ENCODE measurements at regions not wholly inside any gene's neighbourhood (a gene's known extent, or its start where the extent isn't known, plus 50 kb on each side); places are given as distances from the start of the nearest gene placed in this dataset.

DNA sequence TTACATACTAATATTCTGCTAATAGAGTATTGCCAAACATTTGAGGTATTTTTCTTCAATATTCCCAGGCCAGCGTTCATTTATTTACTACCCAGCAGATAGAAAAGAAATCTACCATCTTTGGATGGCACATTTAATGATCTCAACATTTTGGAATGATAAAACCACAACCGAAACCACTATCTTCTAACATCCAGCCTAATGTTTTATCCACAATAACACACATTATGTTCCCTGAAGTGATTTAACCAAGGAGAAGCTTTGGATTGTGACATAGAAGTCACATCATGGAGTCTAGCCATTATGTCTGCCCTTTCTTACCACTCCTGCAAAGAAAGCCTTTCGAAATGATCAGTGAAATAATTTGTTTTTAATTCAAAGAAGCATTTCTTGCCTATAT, 497.1 kb upstream of the PLXNA2 start:
- DNase-seq, result no peak

DNA sequence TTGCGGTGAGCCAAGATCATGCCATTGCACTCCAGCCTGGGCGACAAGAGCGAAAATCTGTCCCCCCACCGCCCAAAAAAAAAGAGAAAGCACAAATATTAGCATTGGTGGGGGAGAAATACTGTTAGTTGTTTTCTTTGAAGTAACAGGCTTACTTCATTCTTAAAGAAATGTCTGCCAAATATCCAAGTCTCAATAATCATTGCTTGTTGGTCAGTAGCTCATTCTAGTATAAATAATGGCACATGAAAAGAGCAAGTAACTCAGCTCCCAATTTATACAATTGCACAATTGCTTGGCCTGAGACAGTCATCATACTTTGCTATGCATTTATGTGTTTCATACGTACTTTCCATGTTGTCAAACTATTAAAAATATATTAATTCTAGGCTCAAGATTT, 499.2 kb upstream of the PLXNA2 start:
- no peak for DNase-seq

DNA sequence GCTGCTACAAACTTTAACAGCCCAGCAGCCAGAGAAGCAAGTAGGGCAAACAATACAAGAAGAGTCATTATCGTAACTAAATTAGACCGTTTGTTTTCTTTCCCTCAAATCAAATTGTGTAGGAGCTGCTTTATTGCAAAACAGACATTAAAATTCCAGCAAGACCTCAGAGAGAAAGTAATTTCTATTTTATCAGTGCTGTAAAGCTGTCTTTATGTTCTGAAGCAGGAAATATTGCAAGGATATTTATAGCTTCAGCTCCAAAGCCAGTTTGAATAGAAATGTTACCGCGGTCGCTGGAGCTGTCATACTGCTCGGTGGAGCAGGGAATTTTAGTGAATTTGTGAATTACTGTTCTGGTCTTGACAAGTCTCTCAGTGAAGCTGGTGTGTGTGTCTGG, 503.8 kb upstream of the PLXNA2 start:
- DNase-seq, result no peak

DNA sequence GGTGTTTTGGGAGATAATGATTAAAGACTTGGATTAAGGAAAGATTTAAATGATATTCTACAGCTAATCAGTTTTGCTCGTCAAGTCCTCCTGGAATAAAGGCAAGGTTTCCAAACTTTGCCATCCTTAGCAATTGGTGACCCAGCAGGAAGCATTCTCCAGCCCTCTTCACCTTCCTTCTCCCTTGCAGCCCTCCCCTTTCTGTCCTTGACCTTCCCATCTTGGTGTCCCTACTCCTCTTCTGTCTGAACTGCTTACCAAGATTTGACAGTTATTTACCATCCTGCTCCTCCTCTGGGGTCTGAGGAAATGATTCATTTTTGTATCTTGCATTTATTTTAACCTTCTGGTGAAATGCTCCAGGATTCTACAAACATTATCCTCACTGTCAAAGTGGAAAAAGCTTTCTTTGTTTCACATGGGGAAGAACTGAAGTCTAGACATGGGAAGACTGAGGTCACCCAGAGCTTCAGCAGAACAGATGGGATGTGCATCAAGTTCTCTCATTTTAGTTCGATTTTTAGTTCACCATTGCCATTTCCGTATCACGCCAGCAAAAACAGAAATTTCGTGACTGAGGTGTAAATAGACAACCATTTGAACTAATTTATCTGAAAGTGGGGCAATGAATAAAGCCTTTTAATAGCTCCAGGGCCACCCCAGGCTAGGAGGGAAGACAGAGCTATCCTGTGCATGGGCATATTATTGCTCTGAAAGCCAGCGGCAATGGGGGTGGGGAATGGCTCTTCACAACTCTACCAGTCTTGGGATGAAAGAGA, 504.4 kb upstream of the PLXNA2 start:
- no peak for DNase-seq

DNA sequence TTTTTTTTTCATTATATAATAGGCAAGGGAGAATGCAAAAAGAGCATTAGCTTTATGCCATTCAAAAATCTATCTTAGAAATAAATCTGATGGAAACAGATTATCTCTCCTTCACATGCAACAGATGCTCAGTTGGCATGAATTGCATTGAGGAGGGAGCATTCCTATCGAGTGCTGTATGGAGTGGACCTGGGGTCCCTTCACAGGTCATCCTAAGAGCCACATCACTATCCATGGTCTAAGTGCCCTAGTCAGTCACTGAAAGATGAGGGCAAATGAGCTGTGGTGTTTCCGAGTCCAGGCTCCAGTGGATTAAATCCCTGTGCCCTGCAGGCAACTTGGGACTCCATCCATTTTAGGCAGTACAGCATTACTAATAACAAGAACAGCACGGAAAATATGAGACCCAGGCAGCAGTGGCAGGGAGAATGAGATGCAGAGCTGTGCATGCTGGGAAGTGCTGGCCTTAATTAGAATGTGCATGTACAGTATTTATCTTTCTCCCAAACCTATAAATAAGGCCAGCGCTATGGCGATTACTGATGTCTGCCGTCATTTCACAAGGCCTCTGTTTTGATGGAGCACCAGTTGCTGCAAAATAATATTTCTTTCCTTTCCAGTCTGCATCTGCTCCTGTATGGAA, 512.3 kb upstream of the PLXNA2 start:
- no peak for DNase-seq

DNA sequence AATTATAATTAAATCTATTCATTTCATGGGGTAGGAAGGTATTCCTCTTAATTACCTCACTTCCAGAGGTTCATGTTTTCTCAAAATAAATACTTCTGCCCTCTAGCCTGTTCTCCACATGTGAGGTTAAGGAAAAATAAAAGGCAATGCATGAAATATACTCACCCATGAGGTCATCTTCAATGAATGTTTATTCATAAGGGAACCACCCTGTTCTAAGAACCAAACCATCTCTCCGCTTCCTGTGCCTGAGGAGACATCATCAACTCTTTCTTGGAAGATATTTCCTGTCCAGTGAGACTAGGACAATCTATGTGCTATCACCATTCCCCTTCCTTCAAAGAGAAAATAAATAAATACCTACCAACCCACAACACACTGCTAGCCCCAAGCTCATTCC, 513.7 kb upstream of the PLXNA2 start:
- no peak for DNase-seq

DNA sequence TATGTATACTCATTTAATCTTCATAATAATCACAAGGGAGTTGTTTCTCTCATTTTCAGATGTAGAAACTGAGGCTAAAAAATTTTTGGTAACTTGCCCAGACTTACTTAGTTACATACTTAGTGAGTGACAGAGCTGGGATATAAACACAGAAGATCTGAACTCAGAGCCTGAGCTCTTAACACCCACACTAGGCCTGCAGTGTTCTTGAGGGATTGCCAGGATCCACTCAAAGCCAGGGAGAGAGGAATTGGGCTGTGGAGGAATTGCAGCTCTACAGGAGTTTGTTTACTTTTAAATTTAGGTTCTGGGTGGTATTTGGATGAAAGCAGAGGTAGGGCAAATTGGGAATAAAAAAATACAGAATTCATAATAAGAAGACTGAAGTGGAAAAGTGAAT, 515.1 kb upstream of the PLXNA2 start:
- DNase-seq, result no peak

DNA sequence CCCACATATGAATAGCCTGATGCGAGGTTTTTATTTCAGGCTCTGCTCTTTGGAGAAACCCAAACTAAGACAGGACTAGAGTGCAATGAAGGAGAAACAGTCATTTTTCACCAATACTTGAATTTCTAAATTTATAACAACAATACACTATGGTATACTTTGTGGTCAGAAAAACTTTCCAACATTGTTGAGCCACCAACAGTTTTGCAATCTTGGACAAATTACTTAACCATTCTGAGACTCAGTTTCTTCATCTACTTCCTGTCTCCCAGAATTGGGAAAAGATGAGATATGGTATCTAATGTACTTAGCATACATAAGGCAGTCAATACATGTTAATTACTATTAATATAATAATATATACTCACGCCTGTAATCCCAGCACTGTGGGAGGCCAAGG, 519.8 kb upstream of the PLXNA2 start:
- DNase-seq, result no peak

DNA sequence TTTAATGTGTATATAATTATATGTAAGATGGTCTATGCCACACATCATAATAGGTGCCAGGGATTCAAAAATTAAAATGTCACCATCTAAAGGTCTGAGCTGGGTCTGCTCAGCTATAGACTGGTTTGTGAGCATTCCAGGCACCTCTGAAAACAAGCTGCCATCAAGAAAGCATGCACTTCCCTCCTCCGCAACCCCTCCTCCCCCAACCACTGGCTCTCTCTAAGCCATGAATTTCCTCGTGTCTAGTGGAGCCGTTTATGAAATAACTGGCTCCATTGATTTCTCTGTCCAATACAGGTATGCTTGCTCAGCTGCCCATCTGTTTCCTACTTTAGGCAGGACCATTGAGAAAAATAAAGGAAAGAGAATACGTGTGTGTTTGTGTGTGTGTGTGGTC, 522.6 kb upstream of the PLXNA2 start:
- no peak for DNase-seq

DNA sequence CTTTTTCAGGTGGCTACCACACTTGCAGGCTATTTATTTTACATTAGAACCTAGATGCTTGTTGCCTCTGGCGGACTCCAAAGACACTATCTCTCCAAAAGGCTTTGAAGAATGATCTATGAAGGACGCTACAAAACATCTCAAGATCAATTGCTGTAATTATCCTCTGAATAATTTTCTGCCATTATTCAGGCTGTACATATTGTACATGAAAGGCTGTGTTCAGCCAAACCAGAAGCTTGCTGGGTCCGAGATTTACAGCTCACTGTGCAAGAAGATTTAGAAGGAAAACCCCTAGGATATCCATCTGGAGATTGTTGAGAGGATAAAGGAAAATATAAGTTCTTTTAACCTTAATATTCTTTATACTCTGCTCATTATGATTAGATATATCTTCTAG, 523.6 kb upstream of the PLXNA2 start:
- DNase-seq, result no peak

DNA sequence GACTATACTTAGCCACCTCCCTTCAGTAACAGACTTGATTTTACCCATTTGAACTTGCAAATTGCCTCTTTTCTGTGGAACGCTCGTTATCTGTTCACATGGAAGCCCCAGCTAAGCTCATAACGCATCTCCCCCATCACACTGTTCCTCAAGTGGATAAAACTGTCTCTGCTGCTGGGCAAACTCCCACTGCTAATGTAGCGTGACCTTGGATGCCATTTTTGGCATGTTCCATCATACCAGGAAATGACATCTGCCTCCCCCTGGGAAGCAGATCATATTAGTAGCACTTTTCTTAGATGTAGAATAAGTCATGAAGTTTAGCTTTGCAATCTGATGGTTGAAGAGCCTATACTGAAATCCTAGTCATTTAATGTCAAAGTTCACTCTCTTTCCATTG, 528.7 kb upstream of the PLXNA2 start:
- no peak for DNase-seq

DNA sequence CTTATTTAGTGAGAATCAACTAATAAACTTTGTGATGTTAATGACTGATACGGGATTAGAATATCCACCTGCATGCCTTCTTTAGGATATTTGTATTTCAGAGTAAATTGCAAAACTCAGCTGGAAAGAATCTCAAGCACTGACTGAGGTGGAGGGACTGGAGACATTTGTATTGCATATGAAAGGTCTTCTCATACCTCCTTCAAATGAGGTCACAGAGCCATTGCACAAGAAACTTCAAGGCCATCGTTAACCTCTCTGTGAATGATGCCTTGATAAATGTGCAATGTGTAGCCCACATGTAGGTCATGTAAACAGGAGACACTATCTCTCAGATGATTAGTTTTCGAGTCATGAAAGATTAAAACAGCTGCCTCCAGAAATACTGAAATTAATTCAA, 531.7 kb upstream of the PLXNA2 start:
- DNase-seq, result no peak

DNA sequence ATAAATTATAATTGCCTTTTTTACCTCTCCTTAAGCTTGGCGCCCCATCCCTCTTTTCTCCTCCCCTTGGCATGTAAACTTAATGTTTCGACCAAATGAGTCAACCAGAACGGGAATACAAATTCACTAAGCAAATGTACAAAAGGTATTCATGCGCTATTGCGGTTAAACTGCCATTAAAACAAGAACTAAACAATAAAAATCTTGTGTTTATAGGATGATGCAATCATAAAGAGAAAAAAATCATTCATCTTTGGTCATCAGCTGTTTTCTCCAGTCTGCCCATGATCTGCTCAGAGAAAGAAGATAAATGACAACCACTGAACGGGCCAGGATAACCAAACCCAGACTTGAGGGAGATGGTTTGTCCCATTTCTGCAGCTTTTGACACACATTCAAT, 534.2 kb upstream of the PLXNA2 start:
- DNase-seq, result no peak

DNA sequence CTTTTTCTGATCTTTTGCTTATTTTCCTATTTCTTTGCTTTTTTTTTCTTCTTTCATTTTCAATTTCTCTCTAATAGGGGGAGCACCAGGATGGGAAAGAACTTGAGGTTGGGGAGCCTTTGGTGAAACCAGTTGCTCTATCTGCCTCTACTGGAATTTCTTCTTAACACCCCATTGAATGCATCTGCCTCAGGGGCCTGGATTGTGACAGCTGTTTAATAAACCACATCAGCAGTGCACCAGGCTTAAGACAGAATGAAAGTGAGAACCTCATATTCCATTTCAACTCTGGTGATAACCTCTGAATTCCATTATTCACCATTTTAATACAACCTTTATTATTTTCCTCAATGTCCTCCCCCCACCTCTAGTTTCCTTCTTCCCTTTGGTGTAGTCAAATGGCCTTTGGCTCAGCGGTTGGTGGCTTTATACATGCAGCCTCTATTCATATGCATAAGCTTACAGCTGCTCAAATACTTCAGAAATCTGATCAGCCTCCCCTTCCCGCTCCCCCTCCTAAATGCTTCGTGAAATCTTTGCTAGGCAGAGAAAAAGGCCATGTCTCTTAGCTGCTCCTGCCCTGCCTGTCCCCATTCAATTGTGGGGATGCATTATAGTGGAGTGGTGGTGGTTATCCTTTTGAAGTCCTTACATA, 537.3 kb upstream of the PLXNA2 start:
- no peak for DNase-seq

DNA sequence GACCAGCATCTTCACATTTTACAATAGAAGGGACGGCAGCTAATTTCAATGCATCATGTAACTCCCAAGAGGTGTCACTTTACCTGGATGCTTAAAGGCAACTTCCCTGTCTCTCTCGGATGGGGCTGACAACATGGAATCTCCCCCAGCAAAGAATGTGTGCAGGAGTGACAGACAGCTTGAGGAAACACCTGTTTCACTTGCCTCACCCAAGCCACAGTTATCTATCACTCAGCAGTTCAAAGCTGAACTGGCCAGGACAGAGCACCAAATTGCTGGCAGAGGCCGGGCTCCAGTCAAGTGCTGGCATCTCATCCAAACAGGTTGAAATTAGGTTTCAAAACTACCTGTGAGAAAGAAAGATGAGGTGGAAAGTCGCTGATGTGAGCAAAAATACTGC, 538.0 kb upstream of the PLXNA2 start:
- no peak for DNase-seq

DNA sequence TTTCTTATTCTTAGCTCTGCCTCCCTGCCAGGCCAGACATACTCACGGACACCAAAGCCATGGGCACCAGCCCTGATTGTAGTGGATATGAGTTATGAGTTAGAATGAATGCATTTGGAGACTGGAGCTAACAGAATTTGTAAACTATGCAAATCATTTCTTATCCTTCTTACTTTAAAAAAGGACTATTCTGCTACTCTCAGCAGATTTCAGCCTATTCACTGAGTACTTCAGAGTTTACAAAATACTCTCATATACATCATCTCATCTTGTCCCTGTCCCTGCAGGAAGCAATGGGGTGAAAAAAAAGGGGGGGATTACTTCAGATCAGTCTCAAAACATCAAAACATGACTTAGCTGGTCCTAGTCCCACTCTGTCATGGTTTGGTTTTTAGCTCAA, 541.4 kb upstream of the PLXNA2 start:
- no peak for DNase-seq

DNA sequence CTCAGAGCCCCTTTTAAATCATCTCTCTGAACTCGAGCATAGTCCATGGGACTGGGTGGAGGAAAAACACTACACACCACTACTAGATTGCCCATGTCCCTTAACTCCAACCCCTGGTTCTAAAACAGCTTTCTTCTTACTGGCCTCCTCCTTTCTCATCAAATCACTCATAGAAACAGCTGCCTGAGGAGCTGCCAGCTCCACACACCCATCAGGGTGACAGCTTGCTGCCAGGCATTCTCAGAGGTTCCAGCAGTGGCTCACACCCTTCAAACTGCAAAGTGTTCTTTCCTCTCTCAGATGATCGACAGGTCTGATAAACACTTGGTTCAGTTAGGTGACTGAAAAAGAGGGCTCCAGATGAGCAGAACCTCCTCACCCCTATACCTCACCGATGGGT, 543.0 kb upstream of the PLXNA2 start:
- DNase-seq, result no peak

DNA sequence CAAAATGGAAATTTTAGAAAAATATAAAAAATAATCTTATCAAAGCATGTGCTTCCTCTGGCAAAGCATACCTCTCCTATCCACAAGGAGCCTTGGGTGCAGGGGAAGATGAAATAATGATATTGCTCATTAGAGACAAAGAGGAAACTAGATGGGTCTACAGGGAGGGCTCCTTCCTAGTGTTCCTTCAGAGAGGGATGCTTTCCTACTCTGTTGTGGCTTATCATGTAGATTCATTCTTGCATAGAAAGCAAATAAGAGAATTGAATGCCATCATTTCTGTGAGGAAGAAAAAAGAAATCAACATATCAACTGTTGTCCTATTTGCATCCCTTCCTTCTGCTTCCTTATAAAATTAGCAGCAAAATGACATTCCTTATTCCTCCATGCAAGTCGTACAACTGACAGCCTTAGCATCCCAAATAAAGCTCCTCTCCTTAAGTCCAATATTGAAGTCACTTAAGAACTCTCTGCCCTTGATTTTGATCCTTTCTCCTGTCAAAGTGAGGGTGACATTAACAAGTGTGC, 543.9 kb upstream of the PLXNA2 start:
- DNase-seq, result no peak

DNA sequence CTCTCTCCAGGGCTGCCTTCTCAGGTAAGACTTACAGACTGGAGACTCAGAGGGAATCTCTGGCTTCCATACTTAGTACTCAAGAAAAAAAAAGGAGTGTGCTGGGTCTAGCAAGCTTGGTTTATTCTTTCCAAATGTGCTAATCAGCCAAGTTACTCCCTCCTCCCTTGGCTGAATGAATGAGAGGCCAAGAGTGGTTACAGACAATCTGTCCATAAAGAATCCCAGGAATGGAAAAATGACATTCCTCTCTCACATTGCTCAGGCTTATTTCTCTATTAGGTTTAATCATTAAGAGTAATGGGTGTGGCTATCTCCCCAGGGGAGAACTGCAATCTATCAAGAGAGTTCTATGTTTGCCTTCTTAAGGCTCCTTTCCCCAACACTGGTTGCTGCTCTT, 547.3 kb upstream of the PLXNA2 start:
- no peak for DNase-seq

DNA sequence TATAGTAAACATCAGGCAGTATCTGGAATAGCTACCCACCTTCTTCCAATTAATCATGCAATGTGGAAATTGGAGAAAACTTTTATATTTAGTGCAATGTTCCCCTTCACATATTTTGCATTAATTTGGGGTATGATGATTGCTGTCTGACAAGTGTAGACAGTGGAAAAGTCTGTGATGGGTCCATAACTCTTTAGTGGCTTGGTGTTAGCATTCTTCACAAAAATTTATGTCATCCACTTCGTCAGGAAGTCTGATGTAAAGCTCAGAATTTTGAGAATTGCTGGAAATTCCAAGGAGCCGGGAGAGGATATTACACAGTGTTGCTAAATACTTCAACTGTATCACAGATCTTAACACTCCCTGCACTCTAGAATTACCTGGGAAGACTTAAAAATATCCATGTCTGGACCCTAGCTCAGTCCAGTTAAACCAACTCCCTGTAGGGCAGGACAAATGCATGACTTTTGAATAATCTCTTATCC, 549.7 kb upstream of the PLXNA2 start:
- DNase-seq, result no peak

DNA sequence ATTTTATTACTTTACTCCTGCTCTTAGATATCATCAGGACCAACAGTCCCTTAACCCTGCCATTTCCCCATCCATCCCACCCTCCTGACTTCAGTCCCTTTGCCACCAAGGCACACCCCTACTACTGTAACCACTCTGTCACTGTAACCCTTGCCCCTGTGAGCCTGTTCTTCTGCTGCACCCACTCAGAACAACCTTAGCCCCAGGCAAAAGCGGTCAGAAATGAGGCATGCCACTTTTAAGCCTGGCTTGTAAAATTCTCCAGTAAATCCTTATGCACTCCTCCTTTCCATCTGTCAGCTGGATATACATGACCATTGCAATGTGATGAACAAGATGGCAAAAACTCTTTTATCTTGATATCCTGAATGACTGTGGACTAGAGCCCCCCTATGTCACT, 555.0 kb upstream of the PLXNA2 start:
- DNase-seq, result no peak

DNA sequence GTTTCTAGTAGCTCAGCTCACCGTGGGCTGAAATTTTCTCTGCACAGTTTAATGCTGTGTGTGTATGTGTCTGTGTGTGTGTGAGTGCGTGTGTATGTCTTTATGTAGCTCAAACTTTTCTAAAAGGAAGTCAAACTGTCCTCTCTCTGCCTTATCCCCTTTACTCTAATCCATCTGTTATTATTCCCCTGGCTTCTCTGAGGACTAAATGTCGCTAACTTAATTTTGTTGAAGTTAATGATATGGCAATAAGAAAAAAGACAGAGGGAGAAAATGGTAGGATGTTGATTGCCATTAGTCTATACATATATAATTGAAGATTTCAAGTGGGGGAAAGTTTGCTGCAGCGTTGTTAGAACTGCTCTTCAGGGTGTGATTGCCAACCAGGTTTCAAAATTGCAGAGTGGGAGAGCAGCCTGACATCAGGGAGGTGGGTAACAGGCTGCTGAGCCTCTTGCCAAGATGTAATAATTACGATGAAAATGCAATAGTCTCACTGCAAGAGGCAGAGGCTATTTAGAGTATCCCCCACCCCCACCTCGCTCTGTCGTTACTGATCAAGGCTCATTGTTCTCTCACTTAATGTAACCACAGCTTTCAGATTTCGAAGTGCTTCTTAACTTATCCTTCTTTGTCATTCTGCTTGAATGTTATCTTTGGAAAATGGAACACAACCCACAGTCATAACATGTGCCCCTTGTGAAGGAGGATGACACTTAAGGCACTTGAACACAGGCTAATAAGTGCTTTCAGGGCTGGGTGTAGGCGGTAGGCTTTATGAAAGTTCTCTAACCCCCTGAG, 559.0 kb upstream of the PLXNA2 start:
- DNase-seq, result no peak

DNA sequence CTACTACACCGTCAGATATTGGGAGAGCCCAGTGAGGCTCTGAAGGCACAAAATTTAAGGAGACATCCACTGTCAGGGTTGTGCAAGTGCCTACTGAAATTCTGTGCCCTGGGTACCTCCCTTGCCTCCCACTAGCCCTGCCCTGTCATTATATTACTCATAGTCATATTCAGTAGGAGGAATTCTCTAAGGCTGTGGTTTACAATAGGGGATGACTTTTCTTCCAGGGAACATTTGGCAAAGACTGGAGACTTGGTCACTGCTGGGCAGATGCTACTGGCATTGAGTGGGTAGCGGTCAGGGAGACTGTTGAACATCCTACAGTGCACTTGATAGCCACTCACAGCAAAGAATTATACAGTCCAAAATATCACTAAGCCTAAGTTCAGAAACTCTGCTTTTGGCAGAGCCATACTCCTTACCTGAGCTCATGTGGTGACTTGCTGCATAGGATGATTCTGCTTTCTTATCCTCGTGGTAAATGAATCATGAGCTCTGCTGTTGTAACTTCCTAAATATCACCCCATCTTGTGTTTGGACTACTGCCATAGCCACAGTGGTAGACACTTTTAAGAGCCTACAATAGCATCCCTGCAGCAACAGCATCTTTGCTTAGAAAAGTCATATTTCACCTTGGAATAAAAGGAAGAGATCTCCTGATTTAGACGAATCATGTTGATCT, 563.4 kb upstream of the PLXNA2 start:
- no peak for DNase-seq

Data from activated naive CD4-positive, alpha-beta T cell treated with Interleukin-2 at 50 U/mL for 16 hours (primary cell).